Cardiac fibroblast (primary cell): ENCODE measurements at regions not wholly inside any gene's neighbourhood (a gene's known extent, or its start where the extent isn't known, plus 50 kb on each side); places are given as distances from the start of the nearest gene placed in this dataset.
"Not testable (repeated sequence)": the region's sequence is repeated elsewhere in the genome, so short reads cannot be mapped to it uniquely, and the experiment has no call there.

Experiments
- DNase-seq, 2 donors: peaks; one replicate each; pipeline versions ENCODE4 v3.0.0 to v3.0.0-alpha.2; 2010; ENCODE audit warnings: low read depth in 2 of 2
- H3K4me3 ChIP-seq, 2 donors: replicated peaks in 1 of 2; 1 replicate in 1 of 2; 2 replicates in 1 of 2; pipeline ENCODE4 v1.5.1; 2011; ENCODE audit warnings: low read depth in 2 of 2, low read length in 2 of 2, mild to moderate bottlenecking in 2 of 2, moderate library complexity in 1 of 2
- TF ChIP-seq, protein P1 (sequence below): IDR thresholded peaks from one replicate; pipeline ENCODE4 v1.5.1; 2011; ENCODE audit warnings: low read depth, mild to moderate bottlenecking, low read length, inconsistent platforms

- DNase-seq = peak; percentile 97 to 99
- no peak overlapping the region for H3K4me3 ChIP-seq
- TF ChIP-seq, protein P1, sequence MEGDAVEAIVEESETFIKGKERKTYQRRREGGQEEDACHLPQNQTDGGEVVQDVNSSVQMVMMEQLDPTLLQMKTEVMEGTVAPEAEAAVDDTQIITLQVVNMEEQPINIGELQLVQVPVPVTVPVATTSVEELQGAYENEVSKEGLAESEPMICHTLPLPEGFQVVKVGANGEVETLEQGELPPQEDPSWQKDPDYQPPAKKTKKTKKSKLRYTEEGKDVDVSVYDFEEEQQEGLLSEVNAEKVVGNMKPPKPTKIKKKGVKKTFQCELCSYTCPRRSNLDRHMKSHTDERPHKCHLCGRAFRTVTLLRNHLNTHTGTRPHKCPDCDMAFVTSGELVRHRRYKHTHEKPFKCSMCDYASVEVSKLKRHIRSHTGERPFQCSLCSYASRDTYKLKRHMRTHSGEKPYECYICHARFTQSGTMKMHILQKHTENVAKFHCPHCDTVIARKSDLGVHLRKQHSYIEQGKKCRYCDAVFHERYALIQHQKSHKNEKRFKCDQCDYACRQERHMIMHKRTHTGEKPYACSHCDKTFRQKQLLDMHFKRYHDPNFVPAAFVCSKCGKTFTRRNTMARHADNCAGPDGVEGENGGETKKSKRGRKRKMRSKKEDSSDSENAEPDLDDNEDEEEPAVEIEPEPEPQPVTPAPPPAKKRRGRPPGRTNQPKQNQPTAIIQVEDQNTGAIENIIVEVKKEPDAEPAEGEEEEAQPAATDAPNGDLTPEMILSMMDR = peak; percentile 24
Measured at GRCh38 chr18:49725809-49726674, 87.3 kb downstream of the ACAA2 start.

GRCh38 chr18:49723648-49724180, 89.6 kb downstream of the ACAA2 start:
- peak; percentile 65 to 75 for DNase-seq
- TF ChIP-seq, protein P1 = no peak
- H3K4me3 ChIP-seq = no peak overlapping the region

DNA sequence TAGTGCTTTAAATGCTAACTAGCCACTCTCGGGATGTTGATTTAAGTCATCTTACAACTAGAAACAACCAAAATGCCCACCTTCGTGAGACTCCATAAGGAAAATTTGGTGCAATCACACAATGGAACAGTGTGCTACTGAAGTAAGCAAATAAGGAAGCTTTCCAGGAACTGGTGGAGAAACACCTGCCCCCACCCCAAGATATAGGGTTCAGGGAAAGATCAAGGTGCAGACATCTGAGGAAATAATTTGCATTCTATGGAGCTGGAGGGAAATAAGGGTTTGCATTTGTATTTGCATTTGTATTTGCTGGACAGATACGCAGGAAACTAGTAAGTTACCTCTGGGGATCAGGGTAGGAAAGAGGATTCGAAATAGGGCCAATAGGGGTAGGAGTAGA, 90.9 kb downstream of the ACAA2 start:
- TF ChIP-seq, protein P1 = no peak
- H3K4me3 ChIP-seq = no peak overlapping the region
- no peak for DNase-seq

DNA sequence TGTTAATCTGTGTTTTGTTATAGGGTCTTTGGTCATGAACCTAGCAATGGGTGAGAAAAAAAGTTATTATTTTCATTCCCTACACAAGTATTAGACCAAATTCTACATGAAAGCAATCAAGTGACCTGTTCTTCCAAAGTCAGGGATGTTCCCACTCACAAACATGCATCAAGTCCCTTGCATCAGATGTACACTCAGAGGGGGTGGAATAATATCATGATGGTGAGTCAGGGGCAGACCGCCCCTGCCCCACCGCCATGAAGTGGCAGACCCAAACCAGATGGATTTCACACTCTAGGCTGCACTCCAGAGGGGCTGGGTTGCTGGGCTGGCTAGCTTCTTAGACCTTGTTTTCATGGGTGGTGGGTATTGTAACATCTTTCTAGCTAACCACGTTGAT, 91.4 kb downstream of the ACAA2 start:
- TF ChIP-seq, protein P1 = no peak
- H3K4me3 ChIP-seq = no peak overlapping the region
- DNase-seq = no peak

GRCh38 chr18:49720944-49721343, 92.4 kb downstream of the ACAA2 start:
- H3K4me3 ChIP-seq, DNase-seq: not testable (repeated sequence)

DNA sequence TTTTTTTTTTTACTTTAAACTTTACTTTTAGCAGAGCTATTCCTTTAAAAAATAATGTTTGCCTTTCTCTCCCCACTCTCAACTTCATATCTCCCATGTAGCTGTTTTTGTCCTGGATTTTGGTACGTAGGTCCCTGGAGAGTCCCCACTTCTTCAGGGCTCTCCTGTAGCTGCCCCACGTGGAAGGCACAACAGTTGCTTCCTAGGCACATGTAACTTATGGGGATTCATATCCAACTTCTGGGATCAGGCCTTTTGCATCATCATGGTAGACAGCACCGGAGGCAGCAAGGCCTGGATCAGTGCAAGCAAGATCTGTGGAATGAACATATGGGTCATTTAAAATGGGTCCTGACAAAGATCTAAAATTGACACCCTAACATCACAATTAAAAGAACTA, 95.7 kb downstream of the ACAA2 start:
- H3K4me3 ChIP-seq = no peak overlapping the region
- TF ChIP-seq, protein P1 = no peak
- no peak for DNase-seq

- TF ChIP-seq, protein P1 = no peak
- no peak for DNase-seq
- H3K4me3 ChIP-seq = no peak overlapping the region
Measured at GRCh38 chr18:49716035-49716434, 97.3 kb downstream of the ACAA2 start.
